SK-N-MC (cell line): ENCODE measurements at regions not wholly inside any gene's neighbourhood (a gene's known extent, or its start where the extent isn't known, plus 50 kb on each side); places are given as distances from the start of the nearest gene placed in this dataset.

Source experiments
- EZH2 ChIP-seq: fragments of 200-600 bp; sonication (generic); IDR thresholded peaks from one replicate; pipeline ENCODE4 v1.6.1; 2017; ENCODE audit warnings: antibody characterized with exemption
- POLR2AphosphoS5 ChIP-seq: IDR thresholded peaks from 2 replicates; pipeline ENCODE4 v1.6.1; 2012; ENCODE audit warnings: mild to moderate bottlenecking, low read depth, low read length, borderline replicate concordance

DNA sequence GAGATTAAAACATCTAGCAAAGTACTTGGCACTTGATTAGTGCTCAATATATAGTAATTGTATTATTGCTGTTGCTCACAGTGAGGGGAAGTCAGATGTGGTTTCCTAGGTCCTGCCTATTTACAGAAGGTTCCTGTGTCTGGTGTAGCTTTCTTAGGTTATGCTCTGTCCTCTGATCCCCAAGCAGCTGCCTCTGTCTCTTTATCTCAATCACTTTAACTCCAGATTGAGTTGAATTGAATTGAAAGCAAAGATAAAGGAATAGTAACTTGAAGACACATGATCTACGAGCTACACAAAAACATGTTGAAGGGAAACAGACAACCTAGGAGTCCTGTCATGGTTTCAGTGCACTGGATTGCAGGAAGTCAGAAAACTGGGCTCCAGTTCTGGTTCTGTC lies 113.9 kb upstream of the ADAMTSL1 start:
- TF ChIP-seq POLR2AphosphoS5 = no peak
- TF ChIP-seq EZH2 = no peak
